K562 (cell line): ENCODE measurements at regions not wholly inside any gene's neighbourhood (a gene's known extent, or its start where the extent isn't known, plus 50 kb on each side); places are given as distances from the start of the nearest gene placed in this dataset.
A peak's percentile ranks its signal among the peaks of the same experiment; 100 is the strongest.

Experiments used
- ATAC-seq: fragments of 200-7000 bp; cut with Tn5 transposase; 3 replicates; pipeline ENCODE4 v1.9.1; 2020; ENCODE audit warnings: moderate library complexity
- BruUV-seq: library from RNA; stranded (reverse); fragments of 400-500 nt; replicated peaks from 2 replicates; lab custom pipeline; 2021; lab: Mats Ljungman, UMichigan
- CTCF ChIA-PET: fragments of 300-600 bp; formaldehyde crosslinking; extraction: SDS; loops from one replicate; lab custom pipeline; 2021; ENCODE audit warnings: low intra/inter-chr PET ratio; lab: Yijun Ruan, JAX
- POLR2A ChIA-PET: fragments of 300-600, 350-650 bp; sonication (Branson Sonifier 250); formaldehyde crosslinking; extraction: SDS; loops from one replicate; lab custom pipeline; 2021; ENCODE audit warnings: antibody characterized with exemption, inconsistent platforms; lab: Yijun Ruan, JAX
- DNase-seq, 4 experiments: peaks; one replicate each; pipeline versions ENCODE4 v3.0.0 to v3.0.0-alpha.2; 2011 to 2018; ENCODE audit warnings: low spot score in 3 of 4, mixed read lengths in 3 of 4; ENCODE audit errors: extremely low read depth in 1 of 4
- FAIRE-seq: peaks from 2 replicates; lab custom pipeline; 2011; peaks lifted over from hg19 to GRCh38; lab: Jason Lieb, UNC
- H2AFZ ChIP-seq: 2 replicates; pipeline ENCODE4 v1.6.0; 2011; ENCODE audit warnings: low read depth, low read length, control low read depth, inconsistent platforms
- H3K27ac ChIP-seq: fragments of 200-600 bp; 3 replicates; pipeline ENCODE4 v1.8.0; 2011; ENCODE audit warnings: low read depth, mild to moderate bottlenecking, control low read depth, inconsistent platforms, low read length, moderate library complexity, mixed read lengths; ENCODE audit errors: extremely low read depth
- H3K27me3 ChIP-seq, 2 experiments: fragments of 300-600 bp in 1 of 2; 2 replicates in 1 of 2; 3 replicates in 1 of 2; pipeline versions ENCODE4 v1.6.0 to v1.8.0; 2011; ENCODE audit warnings: inconsistent platforms in 2 of 2, low read length in 2 of 2, mild to moderate bottlenecking in 1 of 2, mixed read lengths in 1 of 2, moderate library complexity in 1 of 2; ENCODE audit not compliant: control insufficient read depth in 2 of 2, insufficient read depth in 2 of 2
- H3K36me3 ChIP-seq: fragments of 300-600 bp; 3 replicates; pipeline ENCODE4 v1.8.0; 2011; ENCODE audit warnings: mild to moderate bottlenecking, low read length, inconsistent platforms; ENCODE audit not compliant: control insufficient read depth, insufficient read depth
- H3K4me1 ChIP-seq, 2 experiments: fragments of 200-600 bp in 1 of 2; replicated peaks in 1 of 2; 2 replicates in 1 of 2; 3 replicates in 1 of 2; pipeline versions ENCODE4 v1.5.1 to v1.8.0; 2011; ENCODE audit warnings: inconsistent platforms in 2 of 2, low read length in 2 of 2, mild to moderate bottlenecking in 1 of 2, mixed read lengths in 1 of 2, moderate library complexity in 1 of 2; ENCODE audit not compliant: control insufficient read depth in 2 of 2, insufficient read depth in 2 of 2
- H3K4me2 ChIP-seq: 2 replicates; pipeline ENCODE4 v1.6.1; 2011; ENCODE audit warnings: low read length, control low read depth, inconsistent platforms, mixed read lengths; ENCODE audit not compliant: insufficient read depth
- H3K4me3 ChIP-seq: fragments of 200-600 bp; sonication (generic), shearing (Covaris generic); 2 replicates; pipeline ENCODE4 v1.5.1; 2016; ENCODE audit warnings: control low read depth, inconsistent platforms
- H3K79me2 ChIP-seq: fragments of 200-600 bp; 3 replicates; pipeline ENCODE4 v1.8.0; 2011; ENCODE audit warnings: low read length, inconsistent platforms; ENCODE audit not compliant: control insufficient read depth, insufficient read depth
- H3K9ac ChIP-seq, 2 experiments: 2 replicates each; pipeline versions ENCODE4 v1.6.0 to v1.6.1; 2011; ENCODE audit warnings: low read depth in 2 of 2, low read length in 2 of 2, control low read depth in 1 of 2, inconsistent platforms in 1 of 2, mild to moderate bottlenecking in 1 of 2, mixed read lengths in 1 of 2; ENCODE audit not compliant: insufficient read depth in 1 of 2
- H3K9me1 ChIP-seq: one replicate; pipeline ENCODE4 v1.6.0; 2011; ENCODE audit warnings: inconsistent platforms, mild to moderate bottlenecking, low read length, moderate library complexity; ENCODE audit not compliant: control insufficient read depth, insufficient read depth
- H3K9me3 ChIP-seq: replicated peaks from 2 replicates; pipeline ENCODE4 v1.5.1; 2011; ENCODE audit warnings: low read depth, low read length, inconsistent platforms; ENCODE audit not compliant: control insufficient read depth, insufficient read depth
- H4K20me1 ChIP-seq: replicated peaks from 2 replicates; pipeline ENCODE4 v1.6.1; 2011; ENCODE audit warnings: low read length, inconsistent platforms, mixed read lengths; ENCODE audit not compliant: control insufficient read depth, insufficient read depth
- CBFA2T3 ChIP-seq: fragments of 450-650 bp; IDR thresholded peaks from 2 replicates; pipeline ENCODE4 v1.6.1; 2017
- NELFE ChIP-seq: IDR thresholded peaks from 2 replicates; pipeline ENCODE4 v1.6.1; 2011; ENCODE audit warnings: mild to moderate bottlenecking; ENCODE audit not compliant: insufficient read depth, insufficient read length
- WGBS: fragments of 100-300 bp; shearing (Covaris generic); methylation state at CpG from one replicate; pipeline ENCODE4 v1.1.6; 2016; ENCODE audit warnings: low coverage, mixed read lengths; ENCODE audit not compliant: insufficient coverage; ENCODE audit errors: missing lambda C conversion rate; 5-methylcytosine and 5-hydroxymethylcytosine counted together
- in situ Hi-C: fragments of 300-500 bp; cut with MboI; formaldehyde crosslinking; loops from 4 replicates; pipeline ENCODE4 v1.15.0; 2018; ENCODE audit warnings: inconsistent platforms, mixed read lengths
- intact Hi-C: fragments of 100-400 bp; cut with micrococcal nuclease; formaldehyde crosslinking; loops from 2 replicates; pipeline ENCODE4 v1.14.2; 2022
- TF ChIP-seq, protein P1 (sequence below), 3 experiments: fragments of 200-800 bp in 1 of 3; fragments of 250-450 bp in 1 of 3; fragments of 450-650 bp in 1 of 3; sonication (Bioruptor Pico) in 1 of 3; sonication (Bioruptor generic) in 1 of 3; formaldehyde crosslinking in 1 of 3; IDR thresholded peaks; 2 replicates each; pipeline versions ENCODE4 v1.6.1 to v1.8.0; 2016 to 2022; ENCODE audit warnings: mild to moderate bottlenecking in 2 of 3, missing genetic modification characterization in 2 of 3, missing compliant biosample characterization in 1 of 3, moderate library complexity in 1 of 3

- in situ Hi-C loops = no loop called here
- Histone ChIP-seq H3K79me2 (no peaks in the 10 kb centered on the region), H3K9me3 (no peaks in the 10 kb centered on the region), H2AFZ (no peak overlapping the region), H3K27ac (no peak overlapping the region), H3K27me3 (no peaks in the 10 kb centered on the region), H3K4me1 (no peaks in the 10 kb centered on the region), H3K4me3 (no peak overlapping the region), H3K9ac (no peak overlapping the region), H3K4me2 (no peak overlapping the region), H4K20me1 (no peaks in the 10 kb centered on the region), H3K36me3 (no peaks in the 10 kb centered on the region), H3K9me1 (no peaks in the 10 kb centered on the region)
- ChIA-PET CTCF (no interaction called here), POLR2A (no interaction called here)
- ATAC-seq = no peak
- intact Hi-C loops = no loop called here
- TF ChIP-seq, protein P1, sequence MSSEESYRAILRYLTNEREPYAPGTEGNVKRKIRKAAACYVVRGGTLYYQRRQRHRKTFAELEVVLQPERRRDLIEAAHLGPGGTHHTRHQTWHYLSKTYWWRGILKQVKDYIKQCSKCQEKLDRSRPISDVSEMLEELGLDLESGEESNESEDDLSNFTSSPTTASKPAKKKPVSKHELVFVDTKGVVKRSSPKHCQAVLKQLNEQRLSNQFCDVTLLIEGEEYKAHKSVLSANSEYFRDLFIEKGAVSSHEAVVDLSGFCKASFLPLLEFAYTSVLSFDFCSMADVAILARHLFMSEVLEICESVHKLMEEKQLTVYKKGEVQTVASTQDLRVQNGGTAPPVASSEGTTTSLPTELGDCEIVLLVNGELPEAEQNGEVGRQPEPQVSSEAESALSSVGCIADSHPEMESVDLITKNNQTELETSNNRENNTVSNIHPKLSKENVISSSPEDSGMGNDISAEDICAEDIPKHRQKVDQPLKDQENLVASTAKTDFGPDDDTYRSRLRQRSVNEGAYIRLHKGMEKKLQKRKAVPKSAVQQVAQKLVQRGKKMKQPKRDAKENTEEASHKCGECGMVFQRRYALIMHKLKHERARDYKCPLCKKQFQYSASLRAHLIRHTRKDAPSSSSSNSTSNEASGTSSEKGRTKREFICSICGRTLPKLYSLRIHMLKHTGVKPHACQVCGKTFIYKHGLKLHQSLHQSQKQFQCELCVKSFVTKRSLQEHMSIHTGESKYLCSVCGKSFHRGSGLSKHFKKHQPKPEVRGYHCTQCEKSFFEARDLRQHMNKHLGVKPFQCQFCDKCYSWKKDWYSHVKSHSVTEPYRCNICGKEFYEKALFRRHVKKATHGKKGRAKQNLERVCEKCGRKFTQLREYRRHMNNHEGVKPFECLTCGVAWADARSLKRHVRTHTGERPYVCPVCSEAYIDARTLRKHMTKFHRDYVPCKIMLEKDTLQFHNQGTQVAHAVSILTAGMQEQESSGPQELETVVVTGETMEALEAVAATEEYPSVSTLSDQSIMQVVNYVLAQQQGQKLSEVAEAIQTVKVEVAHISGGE (CRISPR knock-in tag; IDR thresholded peaks at IDR 0.05) = no peak
- no peak for TF ChIP-seq NELFE
- peak; percentile 12; the same call in 1 of the 2 replicates for TF ChIP-seq CBFA2T3
- no peak for FAIRE-seq
- WGBS = 3% methylated on average over 4 of the region's 4 CpGs
- DNase-seq = no peak
- BruUV-seq = no TSS peak
Measured at GRCh38 chr4:177236886-177237285, 72.8 kb upstream of the NEIL3 start.
